ENCODE measurements at regions not wholly inside any gene's neighbourhood (a gene's known extent, or its start where the extent isn't known, plus 50 kb on each side); places are given as distances from the start of the nearest gene placed in this dataset.

DNA sequence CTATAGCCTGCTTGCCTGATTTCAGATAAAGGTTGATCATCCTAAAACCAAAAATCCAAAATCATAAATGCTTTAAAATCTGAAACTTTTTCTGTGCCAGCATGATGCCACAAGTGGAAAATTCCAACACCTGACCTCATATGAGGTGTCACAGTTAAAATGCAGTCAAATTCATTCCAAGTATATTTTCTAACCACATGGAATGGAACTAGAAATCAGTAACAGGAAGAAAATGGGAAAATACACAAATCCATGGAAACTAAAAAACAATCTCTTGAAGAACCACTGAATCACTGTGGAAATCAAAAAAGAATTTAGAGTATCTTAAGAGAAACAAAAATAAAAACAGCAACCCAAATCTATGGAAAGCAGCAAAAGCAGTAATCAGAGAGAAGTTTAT is 297.5 kb upstream of the COX7C start:
- H3K27ac ChIP-seq (ENCODE audit: low read depth in 1 of 2, low read length in 2 of 2) = no peak overlapping the region
- peaks cover 0 to 3% (median 1%) of the 10 kb centered on the region in 4 donors for H3K27me3 ChIP-seq (ENCODE audit: control insufficient read depth in 4 of 4, insufficient read depth in 4 of 4, low read length in 3 of 4)
- H3K36me3 ChIP-seq (ENCODE audit: control insufficient read depth in 4 of 4, insufficient read depth in 3 of 4, low read depth in 1 of 4, low read length in 3 of 4) = no peaks in the 10 kb centered on the region
- no peak for DNase-seq (ENCODE audit: low spot score)
- H3K4me1 ChIP-seq (ENCODE audit: control insufficient read depth in 4 of 4, insufficient read depth in 4 of 4, low read length in 3 of 4) = no peaks in the 10 kb centered on the region
- no peak overlapping the region for H3K9ac ChIP-seq (ENCODE audit: low read depth in 1 of 2, low read length in 2 of 2)
- H3K4me3 ChIP-seq (ENCODE audit: low read depth in 1 of 3, low read length in 3 of 3) = no peak overlapping the region
- TF ChIP-seq HNF4G (IDR thresholded peaks at IDR 0.05) (no peak), RAD21 (IDR thresholded peaks at IDR 0.05) (no peak), NR2F2 (IDR thresholded peaks at IDR 0.05) (no peak), TAF1 (conservative IDR thresholded peaks at IDR 0.05) (no peak), GABPA (IDR thresholded peaks at IDR 0.05 in 1 of 2, conservative IDR thresholded peaks at IDR 0.05 in 1 of 2) (no peak), YY1 (IDR thresholded peaks at IDR 0.05) (no peak), RXRA (IDR thresholded peaks at IDR 0.05) (no peak)
- TF ChIP-seq, protein P1, sequence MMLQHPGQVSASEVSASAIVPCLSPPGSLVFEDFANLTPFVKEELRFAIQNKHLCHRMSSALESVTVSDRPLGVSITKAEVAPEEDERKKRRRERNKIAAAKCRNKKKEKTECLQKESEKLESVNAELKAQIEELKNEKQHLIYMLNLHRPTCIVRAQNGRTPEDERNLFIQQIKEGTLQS (IDR thresholded peaks at IDR 0.05) = no peak
- TF ChIP-seq, protein P2, sequence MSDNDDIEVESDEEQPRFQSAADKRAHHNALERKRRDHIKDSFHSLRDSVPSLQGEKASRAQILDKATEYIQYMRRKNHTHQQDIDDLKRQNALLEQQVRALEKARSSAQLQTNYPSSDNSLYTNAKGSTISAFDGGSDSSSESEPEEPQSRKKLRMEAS (IDR thresholded peaks at IDR 0.05) = no peak
- TF ChIP-seq, protein P3, sequence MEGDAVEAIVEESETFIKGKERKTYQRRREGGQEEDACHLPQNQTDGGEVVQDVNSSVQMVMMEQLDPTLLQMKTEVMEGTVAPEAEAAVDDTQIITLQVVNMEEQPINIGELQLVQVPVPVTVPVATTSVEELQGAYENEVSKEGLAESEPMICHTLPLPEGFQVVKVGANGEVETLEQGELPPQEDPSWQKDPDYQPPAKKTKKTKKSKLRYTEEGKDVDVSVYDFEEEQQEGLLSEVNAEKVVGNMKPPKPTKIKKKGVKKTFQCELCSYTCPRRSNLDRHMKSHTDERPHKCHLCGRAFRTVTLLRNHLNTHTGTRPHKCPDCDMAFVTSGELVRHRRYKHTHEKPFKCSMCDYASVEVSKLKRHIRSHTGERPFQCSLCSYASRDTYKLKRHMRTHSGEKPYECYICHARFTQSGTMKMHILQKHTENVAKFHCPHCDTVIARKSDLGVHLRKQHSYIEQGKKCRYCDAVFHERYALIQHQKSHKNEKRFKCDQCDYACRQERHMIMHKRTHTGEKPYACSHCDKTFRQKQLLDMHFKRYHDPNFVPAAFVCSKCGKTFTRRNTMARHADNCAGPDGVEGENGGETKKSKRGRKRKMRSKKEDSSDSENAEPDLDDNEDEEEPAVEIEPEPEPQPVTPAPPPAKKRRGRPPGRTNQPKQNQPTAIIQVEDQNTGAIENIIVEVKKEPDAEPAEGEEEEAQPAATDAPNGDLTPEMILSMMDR (IDR thresholded peaks at IDR 0.05; ENCODE audit: low read depth, low read length, missing input control) = no peak
- no peaks in the 10 kb centered on the region for H3K9me3 ChIP-seq (ENCODE audit: control insufficient read depth in 4 of 4, low read length in 3 of 4)

DNA sequence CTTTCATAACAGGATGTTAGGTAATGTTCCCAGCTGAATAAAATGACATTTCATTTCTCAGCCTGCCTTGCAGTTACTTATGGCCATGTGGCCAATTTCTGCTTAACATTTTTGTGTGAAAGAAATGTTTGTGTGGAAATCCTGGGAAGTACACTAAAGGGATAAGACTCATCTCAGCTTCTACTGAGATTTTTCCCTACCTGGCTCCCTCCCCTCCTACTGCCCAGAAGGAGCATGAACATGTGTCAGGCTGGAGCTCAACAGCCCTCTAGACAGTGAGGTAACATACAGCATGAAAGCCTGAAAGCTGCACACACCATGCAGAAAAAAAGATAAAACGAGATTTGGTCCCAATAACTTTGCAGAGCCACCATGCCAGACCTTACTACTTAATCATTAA is 288.4 kb upstream of the COX7C start:
- no peak overlapping the region for H3K4me3 ChIP-seq (ENCODE audit: low read depth in 1 of 3, low read length in 3 of 3)

More for the DNA sequence above, 288.4 kb upstream of the COX7C start:
- Histone ChIP-seq H3K4me1 (ENCODE audit: control insufficient read depth in 4 of 4, insufficient read depth in 4 of 4, low read length in 3 of 4) (no peaks in the 10 kb centered on the region), H3K36me3 (ENCODE audit: control insufficient read depth in 4 of 4, insufficient read depth in 3 of 4, low read depth in 1 of 4, low read length in 3 of 4) (no peaks in the 10 kb centered on the region), H3K27me3 (ENCODE audit: control insufficient read depth in 4 of 4, insufficient read depth in 4 of 4, low read length in 3 of 4) (no peaks in the 10 kb centered on the region), H3K9me3 (ENCODE audit: control insufficient read depth in 4 of 4, low read length in 3 of 4) (no peaks in the 10 kb centered on the region), H3K27ac (ENCODE audit: low read depth in 1 of 2, low read length in 2 of 2) (no peak overlapping the region), H3K9ac (ENCODE audit: low read depth in 1 of 2, low read length in 2 of 2) (no peak overlapping the region)
- DNase-seq (ENCODE audit: low spot score) = no peak
- WGBS = 73% methylated on average over 1 of the region's 1 CpG
- TF ChIP-seq EGR1 (IDR thresholded peaks at IDR 0.05; ENCODE audit: low read depth in 2 of 2) (no peak), FOXA2 (IDR thresholded peaks at IDR 0.05) (no peak), YY1 (IDR thresholded peaks at IDR 0.05) (no peak), FOXA1 (IDR thresholded peaks at IDR 0.05) (no peak), RXRA (IDR thresholded peaks at IDR 0.05) (no peak), HNF4A (conservative IDR thresholded peaks at IDR 0.05) (no peak), JUND (IDR thresholded peaks at IDR 0.05) (no peak), HNF4G (IDR thresholded peaks at IDR 0.05) (no peak), TAF1 (conservative IDR thresholded peaks at IDR 0.05) (no peak), GABPA (IDR thresholded peaks at IDR 0.05 in 1 of 2, conservative IDR thresholded peaks at IDR 0.05 in 1 of 2) (no peak), SP1 (IDR thresholded peaks at IDR 0.05) (no peak)
- TF ChIP-seq, protein P4, sequence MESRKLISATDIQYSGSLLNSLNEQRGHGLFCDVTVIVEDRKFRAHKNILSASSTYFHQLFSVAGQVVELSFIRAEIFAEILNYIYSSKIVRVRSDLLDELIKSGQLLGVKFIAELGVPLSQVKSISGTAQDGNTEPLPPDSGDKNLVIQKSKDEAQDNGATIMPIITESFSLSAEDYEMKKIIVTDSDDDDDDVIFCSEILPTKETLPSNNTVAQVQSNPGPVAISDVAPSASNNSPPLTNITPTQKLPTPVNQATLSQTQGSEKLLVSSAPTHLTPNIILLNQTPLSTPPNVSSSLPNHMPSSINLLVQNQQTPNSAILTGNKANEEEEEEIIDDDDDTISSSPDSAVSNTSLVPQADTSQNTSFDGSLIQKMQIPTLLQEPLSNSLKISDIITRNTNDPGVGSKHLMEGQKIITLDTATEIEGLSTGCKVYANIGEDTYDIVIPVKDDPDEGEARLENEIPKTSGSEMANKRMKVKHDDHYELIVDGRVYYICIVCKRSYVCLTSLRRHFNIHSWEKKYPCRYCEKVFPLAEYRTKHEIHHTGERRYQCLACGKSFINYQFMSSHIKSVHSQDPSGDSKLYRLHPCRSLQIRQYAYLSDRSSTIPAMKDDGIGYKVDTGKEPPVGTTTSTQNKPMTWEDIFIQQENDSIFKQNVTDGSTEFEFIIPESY (IDR thresholded peaks at IDR 0.05) = no peak
- TF ChIP-seq, protein P3 (IDR thresholded peaks at IDR 0.05; ENCODE audit: low read depth, low read length, missing input control) = no peak
- TF ChIP-seq, protein P5, sequence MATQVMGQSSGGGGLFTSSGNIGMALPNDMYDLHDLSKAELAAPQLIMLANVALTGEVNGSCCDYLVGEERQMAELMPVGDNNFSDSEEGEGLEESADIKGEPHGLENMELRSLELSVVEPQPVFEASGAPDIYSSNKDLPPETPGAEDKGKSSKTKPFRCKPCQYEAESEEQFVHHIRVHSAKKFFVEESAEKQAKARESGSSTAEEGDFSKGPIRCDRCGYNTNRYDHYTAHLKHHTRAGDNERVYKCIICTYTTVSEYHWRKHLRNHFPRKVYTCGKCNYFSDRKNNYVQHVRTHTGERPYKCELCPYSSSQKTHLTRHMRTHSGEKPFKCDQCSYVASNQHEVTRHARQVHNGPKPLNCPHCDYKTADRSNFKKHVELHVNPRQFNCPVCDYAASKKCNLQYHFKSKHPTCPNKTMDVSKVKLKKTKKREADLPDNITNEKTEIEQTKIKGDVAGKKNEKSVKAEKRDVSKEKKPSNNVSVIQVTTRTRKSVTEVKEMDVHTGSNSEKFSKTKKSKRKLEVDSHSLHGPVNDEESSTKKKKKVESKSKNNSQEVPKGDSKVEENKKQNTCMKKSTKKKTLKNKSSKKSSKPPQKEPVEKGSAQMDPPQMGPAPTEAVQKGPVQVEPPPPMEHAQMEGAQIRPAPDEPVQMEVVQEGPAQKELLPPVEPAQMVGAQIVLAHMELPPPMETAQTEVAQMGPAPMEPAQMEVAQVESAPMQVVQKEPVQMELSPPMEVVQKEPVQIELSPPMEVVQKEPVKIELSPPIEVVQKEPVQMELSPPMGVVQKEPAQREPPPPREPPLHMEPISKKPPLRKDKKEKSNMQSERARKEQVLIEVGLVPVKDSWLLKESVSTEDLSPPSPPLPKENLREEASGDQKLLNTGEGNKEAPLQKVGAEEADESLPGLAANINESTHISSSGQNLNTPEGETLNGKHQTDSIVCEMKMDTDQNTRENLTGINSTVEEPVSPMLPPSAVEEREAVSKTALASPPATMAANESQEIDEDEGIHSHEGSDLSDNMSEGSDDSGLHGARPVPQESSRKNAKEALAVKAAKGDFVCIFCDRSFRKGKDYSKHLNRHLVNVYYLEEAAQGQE (IDR thresholded peaks at IDR 0.05) = no peak

Measured in liver (tissue), 8 donors.